ENCODE measurements at regions not wholly inside any gene's neighbourhood (a gene's known extent, or its start where the extent isn't known, plus 50 kb on each side); places are given as distances from the start of the nearest gene placed in this dataset.

DNA sequence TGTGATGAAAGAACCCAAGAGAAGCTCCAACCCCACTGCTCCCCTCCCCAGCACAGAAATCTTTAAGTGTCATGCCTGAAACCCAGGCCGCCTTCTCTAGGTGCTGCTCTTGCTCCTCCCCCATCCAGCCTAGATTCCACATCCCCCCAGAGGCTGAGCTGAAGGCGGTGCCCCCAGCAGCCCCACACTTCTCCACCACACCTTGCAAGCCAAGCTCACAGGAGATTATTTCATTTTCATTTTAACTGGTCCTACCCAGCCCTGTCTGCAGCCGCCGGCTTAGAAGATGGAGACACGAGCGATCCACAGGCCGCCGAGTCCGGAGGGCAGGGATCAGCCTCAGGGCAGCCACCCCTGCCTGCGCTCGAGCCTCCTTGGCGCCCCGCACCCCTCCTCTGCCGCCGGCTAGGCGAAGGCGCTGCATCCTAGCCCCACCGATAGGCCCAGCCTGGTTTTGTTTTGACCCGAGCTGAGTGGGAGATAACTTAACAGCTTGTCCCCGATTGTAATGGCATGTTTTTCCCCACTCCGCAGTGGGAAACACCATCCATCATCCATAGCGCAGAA lies 125.3 kb downstream of the RBFOX3 start (continued):
- TF ChIP-seq, protein P1, sequence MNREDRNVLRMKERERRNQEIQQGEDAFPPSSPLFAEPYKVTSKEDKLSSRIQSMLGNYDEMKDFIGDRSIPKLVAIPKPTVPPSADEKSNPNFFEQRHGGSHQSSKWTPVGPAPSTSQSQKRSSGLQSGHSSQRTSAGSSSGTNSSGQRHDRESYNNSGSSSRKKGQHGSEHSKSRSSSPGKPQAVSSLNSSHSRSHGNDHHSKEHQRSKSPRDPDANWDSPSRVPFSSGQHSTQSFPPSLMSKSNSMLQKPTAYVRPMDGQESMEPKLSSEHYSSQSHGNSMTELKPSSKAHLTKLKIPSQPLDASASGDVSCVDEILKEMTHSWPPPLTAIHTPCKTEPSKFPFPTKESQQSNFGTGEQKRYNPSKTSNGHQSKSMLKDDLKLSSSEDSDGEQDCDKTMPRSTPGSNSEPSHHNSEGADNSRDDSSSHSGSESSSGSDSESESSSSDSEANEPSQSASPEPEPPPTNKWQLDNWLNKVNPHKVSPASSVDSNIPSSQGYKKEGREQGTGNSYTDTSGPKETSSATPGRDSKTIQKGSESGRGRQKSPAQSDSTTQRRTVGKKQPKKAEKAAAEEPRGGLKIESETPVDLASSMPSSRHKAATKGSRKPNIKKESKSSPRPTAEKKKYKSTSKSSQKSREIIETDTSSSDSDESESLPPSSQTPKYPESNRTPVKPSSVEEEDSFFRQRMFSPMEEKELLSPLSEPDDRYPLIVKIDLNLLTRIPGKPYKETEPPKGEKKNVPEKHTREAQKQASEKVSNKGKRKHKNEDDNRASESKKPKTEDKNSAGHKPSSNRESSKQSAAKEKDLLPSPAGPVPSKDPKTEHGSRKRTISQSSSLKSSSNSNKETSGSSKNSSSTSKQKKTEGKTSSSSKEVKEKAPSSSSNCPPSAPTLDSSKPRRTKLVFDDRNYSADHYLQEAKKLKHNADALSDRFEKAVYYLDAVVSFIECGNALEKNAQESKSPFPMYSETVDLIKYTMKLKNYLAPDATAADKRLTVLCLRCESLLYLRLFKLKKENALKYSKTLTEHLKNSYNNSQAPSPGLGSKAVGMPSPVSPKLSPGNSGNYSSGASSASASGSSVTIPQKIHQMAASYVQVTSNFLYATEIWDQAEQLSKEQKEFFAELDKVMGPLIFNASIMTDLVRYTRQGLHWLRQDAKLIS (CRISPR knock-in tag; IDR thresholded peaks at IDR 0.05), result no peak

DNA sequence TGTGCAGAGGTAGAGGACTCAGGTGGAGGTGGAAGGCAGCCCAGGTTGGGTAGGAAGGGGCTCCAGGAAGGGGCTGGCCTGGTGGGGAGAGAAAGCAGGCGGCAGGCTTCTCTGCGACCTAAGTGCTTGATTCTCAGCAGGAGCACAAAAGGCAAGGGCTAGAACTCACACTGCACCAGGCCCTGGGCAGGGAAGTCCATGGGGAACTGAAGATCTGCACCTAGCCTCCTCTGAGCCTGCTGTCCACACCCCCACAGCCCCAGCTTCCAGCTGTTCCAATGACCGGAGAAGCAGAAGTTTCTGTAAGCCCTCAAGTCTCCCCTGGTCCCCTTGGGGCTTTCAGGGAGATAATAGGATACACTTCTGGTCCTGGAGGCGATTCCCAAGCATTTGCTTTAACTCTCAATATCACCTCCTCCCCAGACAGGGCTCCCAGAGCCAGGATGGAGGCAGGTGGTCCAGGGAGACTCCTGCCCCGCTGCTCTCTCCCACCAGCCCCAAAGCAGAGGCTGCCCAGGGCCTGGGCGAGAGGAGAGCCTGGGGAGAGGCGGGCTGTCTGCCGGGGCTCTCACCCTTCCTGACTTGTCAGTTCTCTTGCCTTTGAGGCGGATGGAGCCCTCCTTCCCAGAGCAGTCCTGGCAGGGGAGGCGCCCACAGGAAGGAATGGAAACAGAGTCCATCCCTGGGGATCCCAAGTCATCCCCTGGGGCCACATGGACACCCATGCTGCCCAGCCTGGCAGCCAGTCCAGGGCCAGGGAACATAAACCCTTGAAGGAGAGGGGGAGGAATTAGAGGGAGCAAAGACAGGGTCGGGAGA lies 126.0 kb downstream of the RBFOX3 start:
- CTCF ChIA-PET (ENCODE audit: low intra/inter-chr PET ratio, low total read pairs), result no interaction called here
- no peak for DNase-seq (ENCODE audit: low spot score)
- intact Hi-C loops (cut with micrococcal nuclease; ENCODE audit: unreplicated experiment) (no loop called here), in situ Hi-C loops (cut with HindIII; ENCODE audit: extremely low pct_ligation_motif_present, low pct_unique_long_range_greater_than_20kb) (no loop called here)
- Histone ChIP-seq H3K27ac (ENCODE audit: extremely low read length, insufficient read depth, low read length) (no peak overlapping the region), H3K4me2 (ENCODE audit: low read depth, low read length) (no peak overlapping the region), H3K79me2 (ENCODE audit: insufficient read depth, low read length) (no peaks in the 10 kb centered on the region), H3K9me3 (ENCODE audit: low read length) (no peaks in the 10 kb centered on the region), H3K4me1 (ENCODE audit: insufficient read depth, low read length) (peaks cover 8% of the 10 kb centered on the region), H2AFZ (ENCODE audit: low read length) (no peak overlapping the region), H3K9ac (ENCODE audit: insufficient read depth, low read depth, low read length) (no peak overlapping the region), H3K27me3 (ENCODE audit: control insufficient read depth in 1 of 2, insufficient read depth in 2 of 2, low read length in 2 of 2) (peaks cover 18 to 83% of the 10 kb centered on the region in 2 experiments), H4K20me1 (ENCODE audit: insufficient read depth, low read length) (peaks cover 3% of the 10 kb centered on the region; the same call in 1 of the 2 replicates), H3K4me3 (replicated peaks in 1 of 3; ENCODE audit: insufficient read depth in 1 of 3, low read depth in 2 of 3, low read length in 3 of 3) (no peak overlapping the region), H3K36me3 (replicated peaks in 1 of 2; ENCODE audit: control insufficient read depth in 1 of 2, insufficient read depth in 2 of 2, low read length in 2 of 2) (no peaks in the 10 kb centered on the region)
- ATAC-seq, result no peak
- BruUV-seq (replicated peaks), result no TSS peak
- FAIRE-seq, result no peak
- POLR2A ChIA-PET, result no interaction called here
- 3% methylated on average over 11 of the region's 11 CpGs for WGBS (ENCODE audit: low lambda C conversion rate)
- no peak for TF ChIP-seq ZNF337 (CRISPR knock-in tag; IDR thresholded peaks at IDR 0.05; ENCODE audit: borderline replicate concordance, low read depth)
- TF ChIP-seq ZSCAN25 (CRISPR knock-in tag; IDR thresholded peaks at IDR 0.05), result no peak
- TF ChIP-seq ZKSCAN1 (IDR thresholded peaks at IDR 0.05; ENCODE audit: low read length), result no peak
- TF ChIP-seq, protein P2, sequence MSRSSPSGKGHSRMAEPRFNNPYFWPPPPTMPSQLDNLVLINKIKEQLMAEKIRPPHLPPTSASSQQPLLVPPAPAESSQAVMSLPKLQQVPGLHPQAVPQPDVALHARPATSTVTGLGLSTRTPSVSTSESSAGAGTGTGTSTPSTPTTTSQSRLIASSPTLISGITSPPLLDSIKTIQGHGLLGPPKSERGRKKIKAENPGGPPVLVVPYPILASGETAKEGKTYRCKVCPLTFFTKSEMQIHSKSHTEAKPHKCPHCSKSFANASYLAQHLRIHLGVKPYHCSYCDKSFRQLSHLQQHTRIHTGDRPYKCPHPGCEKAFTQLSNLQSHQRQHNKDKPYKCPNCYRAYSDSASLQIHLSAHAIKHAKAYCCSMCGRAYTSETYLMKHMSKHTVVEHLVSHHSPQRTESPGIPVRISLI (CRISPR knock-in tag; IDR thresholded peaks at IDR 0.05; ENCODE audit: borderline replicate concordance), result no peak
- no peak for TF ChIP-seq SCMH1 (CRISPR knock-in tag; IDR thresholded peaks at IDR 0.05; ENCODE audit: borderline replicate concordance)
- TF ChIP-seq ZNF296 (CRISPR knock-in tag; conservative IDR thresholded peaks at IDR 0.05), result no peak
- TF ChIP-seq, protein P3, sequence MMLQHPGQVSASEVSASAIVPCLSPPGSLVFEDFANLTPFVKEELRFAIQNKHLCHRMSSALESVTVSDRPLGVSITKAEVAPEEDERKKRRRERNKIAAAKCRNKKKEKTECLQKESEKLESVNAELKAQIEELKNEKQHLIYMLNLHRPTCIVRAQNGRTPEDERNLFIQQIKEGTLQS (CRISPR knock-in tag; IDR thresholded peaks at IDR 0.05), result no peak
- no peak for TF ChIP-seq ZNF468 (CRISPR knock-in tag; IDR thresholded peaks at IDR 0.05)
- TF ChIP-seq, protein P4, sequence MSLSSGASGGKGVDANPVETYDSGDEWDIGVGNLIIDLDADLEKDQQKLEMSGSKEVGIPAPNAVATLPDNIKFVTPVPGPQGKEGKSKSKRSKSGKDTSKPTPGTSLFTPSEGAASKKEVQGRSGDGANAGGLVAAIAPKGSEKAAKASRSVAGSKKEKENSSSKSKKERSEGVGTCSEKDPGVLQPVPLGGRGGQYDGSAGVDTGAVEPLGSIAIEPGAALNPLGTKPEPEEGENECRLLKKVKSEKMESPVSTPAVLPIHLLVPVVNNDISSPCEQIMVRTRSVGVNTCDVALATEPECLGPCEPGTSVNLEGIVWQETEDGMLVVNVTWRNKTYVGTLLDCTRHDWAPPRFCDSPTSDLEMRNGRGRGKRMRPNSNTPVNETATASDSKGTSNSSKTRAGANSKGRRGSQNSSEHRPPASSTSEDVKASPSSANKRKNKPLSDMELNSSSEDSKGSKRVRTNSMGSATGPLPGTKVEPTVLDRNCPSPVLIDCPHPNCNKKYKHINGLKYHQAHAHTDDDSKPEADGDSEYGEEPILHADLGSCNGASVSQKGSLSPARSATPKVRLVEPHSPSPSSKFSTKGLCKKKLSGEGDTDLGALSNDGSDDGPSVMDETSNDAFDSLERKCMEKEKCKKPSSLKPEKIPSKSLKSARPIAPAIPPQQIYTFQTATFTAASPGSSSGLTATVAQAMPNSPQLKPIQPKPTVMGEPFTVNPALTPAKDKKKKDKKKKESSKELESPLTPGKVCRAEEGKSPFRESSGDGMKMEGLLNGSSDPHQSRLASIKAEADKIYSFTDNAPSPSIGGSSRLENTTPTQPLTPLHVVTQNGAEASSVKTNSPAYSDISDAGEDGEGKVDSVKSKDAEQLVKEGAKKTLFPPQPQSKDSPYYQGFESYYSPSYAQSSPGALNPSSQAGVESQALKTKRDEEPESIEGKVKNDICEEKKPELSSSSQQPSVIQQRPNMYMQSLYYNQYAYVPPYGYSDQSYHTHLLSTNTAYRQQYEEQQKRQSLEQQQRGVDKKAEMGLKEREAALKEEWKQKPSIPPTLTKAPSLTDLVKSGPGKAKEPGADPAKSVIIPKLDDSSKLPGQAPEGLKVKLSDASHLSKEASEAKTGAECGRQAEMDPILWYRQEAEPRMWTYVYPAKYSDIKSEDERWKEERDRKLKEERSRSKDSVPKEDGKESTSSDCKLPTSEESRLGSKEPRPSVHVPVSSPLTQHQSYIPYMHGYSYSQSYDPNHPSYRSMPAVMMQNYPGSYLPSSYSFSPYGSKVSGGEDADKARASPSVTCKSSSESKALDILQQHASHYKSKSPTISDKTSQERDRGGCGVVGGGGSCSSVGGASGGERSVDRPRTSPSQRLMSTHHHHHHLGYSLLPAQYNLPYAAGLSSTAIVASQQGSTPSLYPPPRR (CRISPR knock-in tag; IDR thresholded peaks at IDR 0.05; ENCODE audit: borderline replicate concordance), result no peak
- no peak for TF ChIP-seq JUND (CRISPR knock-in tag; IDR thresholded peaks at IDR 0.05)

Measured in HepG2 (cell line).